ENCODE measurements at regions not wholly inside any gene's neighbourhood (a gene's known extent, or its start where the extent isn't known, plus 50 kb on each side); places are given as distances from the start of the nearest gene placed in this dataset.
"Not testable (repeated sequence)": the region's sequence is repeated elsewhere in the genome, so short reads cannot be mapped to it uniquely, and the experiment has no call there.

- H4K20me1 ChIP-seq (replicated peaks; ENCODE audit: control insufficient read depth, insufficient read depth, low read length); H2AFZ ChIP-seq (ENCODE audit: low read depth, low read length); H3K79me2 ChIP-seq (ENCODE audit: control insufficient read depth, insufficient read depth, low read length); H3K4me2 ChIP-seq (ENCODE audit: insufficient read depth, low read length); H3K4me1 ChIP-seq (replicated peaks in 1 of 2; ENCODE audit: control insufficient read depth in 2 of 2, insufficient read depth in 2 of 2, low read length in 2 of 2); DNase-seq (ENCODE audit: extremely low read depth in 1 of 4, low spot score in 3 of 4); H3K36me3 ChIP-seq (ENCODE audit: control insufficient read depth, insufficient read depth, low read length); H3K9ac ChIP-seq (ENCODE audit: insufficient read depth in 1 of 2, low read depth in 2 of 2, low read length in 2 of 2); H3K27me3 ChIP-seq (ENCODE audit: control insufficient read depth in 2 of 2, insufficient read depth in 2 of 2, low read length in 2 of 2); H3K27ac ChIP-seq (ENCODE audit: extremely low read depth, low read depth, low read length); H3K4me3 ChIP-seq; FAIRE-seq; CTCF ChIA-PET (ENCODE audit: low intra/inter-chr PET ratio); POLR2A ChIA-PET; in situ Hi-C loops (cut with MboI); H3K9me3 ChIP-seq (replicated peaks; ENCODE audit: control insufficient read depth, insufficient read depth, low read depth, low read length); BruUV-seq (replicated peaks); ATAC-seq; intact Hi-C loops (cut with micrococcal nuclease); H3K9me1 ChIP-seq (ENCODE audit: control insufficient read depth, insufficient read depth, low read length): not testable (repeated sequence)
- no CpG with 5 or more reads among the region's 2 CpGs for WGBS (ENCODE audit: insufficient coverage, low coverage, missing lambda C conversion rate)
These were observed 64.6 kb upstream of the NBPF26 start for GRCh38 chr1:120659133-120659532.

GRCh38 chr1:120664376-120665249, 59.1 kb upstream of the NBPF26 start:
- FAIRE-seq; H3K4me1 ChIP-seq (replicated peaks in 1 of 2; ENCODE audit: control insufficient read depth in 2 of 2, insufficient read depth in 2 of 2, low read length in 2 of 2); H2AFZ ChIP-seq (ENCODE audit: low read depth, low read length); in situ Hi-C loops (cut with MboI); intact Hi-C loops (cut with micrococcal nuclease); H3K9me3 ChIP-seq (replicated peaks; ENCODE audit: control insufficient read depth, insufficient read depth, low read depth, low read length); H3K9me1 ChIP-seq (ENCODE audit: control insufficient read depth, insufficient read depth, low read length); H3K79me2 ChIP-seq (ENCODE audit: control insufficient read depth, insufficient read depth, low read length); CTCF ChIA-PET (ENCODE audit: low intra/inter-chr PET ratio); H3K27me3 ChIP-seq (ENCODE audit: control insufficient read depth in 2 of 2, insufficient read depth in 2 of 2, low read length in 2 of 2); H3K9ac ChIP-seq (ENCODE audit: insufficient read depth in 1 of 2, low read depth in 2 of 2, low read length in 2 of 2); H3K36me3 ChIP-seq (ENCODE audit: control insufficient read depth, insufficient read depth, low read length); H4K20me1 ChIP-seq (replicated peaks; ENCODE audit: control insufficient read depth, insufficient read depth, low read length); H3K27ac ChIP-seq (ENCODE audit: extremely low read depth, low read depth, low read length); POLR2A ChIA-PET; H3K4me3 ChIP-seq; DNase-seq (ENCODE audit: extremely low read depth in 1 of 4, low spot score in 3 of 4): not testable (repeated sequence)
- WGBS (ENCODE audit: insufficient coverage, low coverage, missing lambda C conversion rate) = 26% methylated on average over 4 of the region's 22 CpGs
- peak; percentile 62 for ATAC-seq
- TSS peak; percentile 61 for BruUV-seq (replicated peaks)
- 0 out of 2 replicates have a peak overlapping the region, but pooled peaks have one; percentile 18 for H3K4me2 ChIP-seq (ENCODE audit: insufficient read depth, low read length)

All from K562 (cell line).